Activated CD8-positive, alpha-beta memory T cell treated with anti-CD3 and anti-CD28 coated beads, Interleukin-2, amount 50 U/mL, for 24 hours (primary cell): ENCODE measurements at regions not wholly inside any gene's neighbourhood (a gene's known extent, or its start where the extent isn't known, plus 50 kb on each side); places are given as distances from the start of the nearest gene placed in this dataset.
"Not testable (repeated sequence)": the region's sequence is repeated elsewhere in the genome, so short reads cannot be mapped to it uniquely, and the experiment has no call there.

Experiments
- DNase-seq: peaks from one replicate; pipeline ENCODE4 v3.0.0-alpha.2; 2020; ENCODE audit errors: extremely low read depth

DNA sequence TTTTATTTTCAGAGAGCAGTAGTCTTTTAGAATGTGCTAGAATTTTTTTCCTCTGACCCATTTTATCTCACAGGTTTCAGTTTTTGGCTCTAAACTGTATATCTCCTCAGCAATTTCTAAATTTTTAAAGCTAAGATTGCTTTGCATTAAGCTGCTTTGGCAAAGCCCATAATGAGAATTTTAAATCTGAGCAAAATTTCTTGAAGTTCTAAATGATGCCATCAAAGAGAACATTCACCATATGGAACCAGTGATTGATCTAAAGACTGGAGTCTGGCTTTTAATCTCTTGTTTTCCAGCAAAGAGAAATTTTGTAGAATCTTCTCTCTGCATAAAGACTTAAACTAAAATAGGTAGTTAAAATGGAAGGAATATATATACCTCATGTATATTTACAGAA is 313.6 kb downstream of the TBC1D32 start:
- no peak for DNase-seq

DNA sequence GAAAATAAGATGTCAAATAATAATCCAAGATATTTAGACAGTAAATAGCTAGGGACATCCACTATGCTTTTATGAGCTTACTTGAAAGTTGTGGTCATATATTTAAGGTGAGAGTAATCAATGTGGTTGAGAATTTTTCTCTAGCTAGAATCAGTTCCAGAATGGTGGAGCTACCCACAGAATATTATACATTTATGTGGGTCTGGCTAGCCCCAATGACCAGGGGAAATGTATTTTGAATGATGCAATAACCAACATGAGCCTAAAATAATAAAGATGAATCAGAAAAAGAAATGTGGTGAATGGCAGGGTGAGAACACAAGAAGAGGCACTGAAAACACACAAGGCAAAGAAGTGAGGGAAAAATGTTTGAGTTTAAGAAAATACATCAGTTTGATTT is 325.7 kb downstream of the TBC1D32 start:
- DNase-seq = no peak

DNA sequence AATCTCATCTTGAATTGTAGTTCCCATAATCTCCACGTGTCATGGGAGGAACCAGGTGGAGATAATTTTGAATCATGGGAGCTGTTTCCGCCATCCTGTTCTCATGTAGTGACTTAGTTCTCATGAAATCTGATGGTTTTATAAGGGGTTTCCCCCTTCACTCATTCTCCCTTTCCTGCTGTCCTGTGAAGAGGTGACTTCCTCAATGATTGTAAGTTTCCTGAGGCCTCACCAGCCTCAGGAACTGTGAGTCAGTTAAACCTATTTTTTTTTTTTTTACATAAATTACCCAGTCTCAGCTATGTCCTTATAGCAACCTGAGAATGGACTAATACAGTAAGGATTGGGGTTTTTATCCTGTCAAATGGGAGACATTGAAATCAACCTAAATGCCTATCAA is 328.3 kb downstream of the TBC1D32 start:
- no peak for DNase-seq

DNA sequence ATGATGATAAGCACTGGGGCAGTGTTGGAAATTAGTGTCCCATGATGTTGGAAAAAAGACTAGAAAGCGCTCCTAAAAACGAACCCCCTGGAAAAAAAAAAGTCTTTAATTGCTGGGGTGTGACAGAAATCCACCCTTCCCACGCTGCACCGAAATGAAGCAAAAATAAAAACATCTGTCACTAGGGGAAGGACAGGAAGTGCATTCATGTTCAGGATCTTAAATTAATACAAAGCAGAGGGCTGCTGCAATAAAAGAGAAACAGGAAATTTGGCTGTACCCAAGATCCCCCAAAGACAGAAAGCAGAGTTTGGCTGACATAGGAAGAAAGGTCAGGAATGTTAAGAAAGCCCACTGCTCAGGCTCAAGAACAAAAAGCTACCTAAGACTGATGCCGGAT is 333.9 kb downstream of the TBC1D32 start:
- no peak for DNase-seq

DNA sequence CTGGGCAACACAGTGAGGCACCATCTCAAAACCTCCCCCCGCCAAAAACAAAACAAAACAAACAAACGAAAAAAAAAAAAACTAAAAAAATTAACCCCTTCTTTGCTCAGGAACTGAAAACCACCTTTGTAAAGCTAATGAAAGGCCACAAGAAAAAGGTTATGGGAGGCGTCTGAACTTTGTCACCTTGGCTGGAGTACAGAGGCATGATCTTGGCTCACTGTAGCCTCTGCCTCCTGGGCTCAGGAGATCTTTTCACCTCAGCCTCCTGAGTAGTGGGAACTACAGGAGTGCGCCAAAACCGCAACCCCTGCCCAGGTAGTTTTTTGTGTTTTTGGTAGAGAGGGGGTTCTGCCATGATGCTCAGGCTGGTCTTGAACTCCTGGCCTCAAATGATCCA is 337.9 kb downstream of the TBC1D32 start:
- no peak for DNase-seq

DNA sequence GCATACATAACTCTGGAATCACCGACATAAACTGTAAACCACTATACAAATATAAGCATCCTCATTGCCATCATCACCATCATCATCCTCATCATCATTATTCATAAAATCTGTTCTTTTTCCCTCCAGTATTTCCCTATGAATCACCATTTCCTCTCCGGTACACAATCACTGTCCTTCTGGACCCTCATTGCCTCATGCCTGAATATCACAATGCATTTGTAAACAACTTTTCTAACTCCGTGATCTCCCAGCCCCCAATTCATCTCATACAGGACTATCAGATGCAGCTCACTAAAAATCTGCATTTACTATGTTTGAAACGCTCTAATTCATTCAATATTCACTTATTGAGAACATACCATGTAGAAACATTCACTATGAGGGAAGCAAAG is 339.7 kb downstream of the TBC1D32 start:
- DNase-seq = no peak

DNA sequence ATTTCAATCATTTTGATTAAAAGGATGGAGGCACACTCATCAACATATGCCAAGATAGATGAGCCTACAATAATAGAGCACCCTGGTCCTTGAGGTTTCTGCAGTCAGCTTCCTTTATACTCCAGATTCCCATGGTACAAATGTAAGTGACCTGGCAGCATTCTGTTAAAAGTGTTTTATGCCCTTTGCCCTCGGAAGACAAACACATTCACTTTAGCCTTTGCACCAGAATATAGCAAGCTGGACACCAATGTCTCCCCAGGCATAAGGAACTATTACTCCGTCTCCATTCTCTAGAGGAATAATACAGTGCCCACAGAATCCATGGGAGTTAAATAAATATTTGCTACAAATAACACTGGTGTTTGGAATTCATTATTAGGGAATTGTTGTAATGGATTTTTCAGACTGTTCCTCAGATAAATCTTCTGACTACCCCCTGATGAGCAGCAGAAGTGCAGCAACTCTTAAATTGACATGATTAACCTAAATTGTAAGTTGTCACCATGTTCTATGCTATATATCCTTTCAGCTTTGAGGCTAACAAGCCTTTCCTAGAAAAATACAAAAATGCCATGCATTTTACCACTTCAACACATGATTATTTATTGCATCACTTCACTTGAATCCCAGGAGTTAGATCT is 340.2 kb downstream of the TBC1D32 start:
- DNase-seq = no peak

DNA sequence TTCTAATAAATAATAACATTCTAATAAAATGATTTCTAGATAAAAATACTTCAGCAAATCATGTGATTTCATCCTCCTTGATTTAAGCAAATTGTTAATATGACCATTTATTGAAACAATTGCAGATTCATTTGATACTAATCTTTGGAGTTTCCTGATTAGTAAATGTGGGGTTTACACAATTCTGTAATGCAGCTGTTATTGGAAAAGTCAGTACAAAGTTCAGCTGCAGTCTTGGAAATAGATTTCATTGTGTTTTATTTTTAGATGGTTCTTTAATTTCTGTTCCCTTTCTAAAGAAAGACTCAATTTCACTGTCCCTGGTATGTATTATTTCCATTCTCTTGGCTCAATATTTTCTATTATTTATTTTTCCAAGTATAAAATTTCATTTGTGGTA is 342.0 kb downstream of the TBC1D32 start:
- no peak for DNase-seq

DNA sequence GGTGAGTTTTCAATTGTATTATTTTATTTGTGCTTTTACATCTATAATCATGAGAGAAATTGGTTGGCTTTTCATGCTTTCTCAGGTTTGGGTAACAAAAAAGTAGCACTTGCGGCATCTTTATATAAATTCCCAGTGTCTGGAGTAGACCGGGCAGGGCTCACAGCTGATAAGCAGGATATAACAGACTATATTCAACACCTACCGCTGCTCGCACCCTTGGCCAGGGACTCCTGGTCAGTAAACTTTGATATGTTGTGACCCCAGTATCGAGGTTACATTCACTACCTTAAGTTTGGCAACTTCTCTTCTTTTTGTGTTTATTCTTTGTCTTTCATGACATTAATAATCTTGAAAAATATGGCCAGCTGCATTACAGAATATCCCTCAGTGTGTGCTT is 343.4 kb downstream of the TBC1D32 start:
- DNase-seq = no peak

DNA sequence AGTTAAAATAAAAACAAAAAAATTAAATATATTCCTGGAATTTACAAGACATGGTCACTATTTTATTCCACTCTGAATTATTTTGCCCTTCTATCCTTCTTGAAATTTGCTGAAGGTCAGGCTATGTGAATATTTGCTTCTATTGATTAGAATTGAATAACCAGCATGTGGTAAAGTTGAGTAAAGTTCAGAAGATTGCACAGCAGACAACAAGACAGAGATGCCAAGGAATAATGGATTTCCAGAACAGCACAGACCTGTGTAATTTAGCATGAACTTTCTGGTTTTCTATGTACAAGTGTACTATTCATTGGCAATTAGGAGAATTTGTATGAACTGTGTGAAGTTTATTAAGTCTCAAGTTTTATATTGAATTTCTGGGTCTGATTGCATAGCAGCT is 352.4 kb downstream of the TBC1D32 start:
- DNase-seq = no peak

DNA sequence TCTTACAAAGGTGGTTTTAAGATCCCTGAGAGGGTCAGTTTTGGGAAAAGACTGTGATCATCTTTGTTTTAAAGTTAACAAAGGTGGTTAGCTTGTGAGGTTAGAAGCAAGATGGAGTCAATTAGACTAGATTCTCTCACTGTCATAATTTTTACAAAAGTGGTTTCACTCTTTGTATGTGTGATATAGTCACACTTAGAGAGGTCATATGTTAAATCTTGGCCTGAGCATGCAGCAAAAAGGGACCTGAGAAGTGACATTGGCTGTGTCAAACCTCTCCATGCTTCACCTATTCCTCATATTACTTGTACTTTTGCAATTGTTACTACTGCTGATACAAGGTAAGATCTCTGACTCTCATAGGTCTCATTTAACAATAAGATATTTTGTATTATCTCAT is 368.0 kb downstream of the TBC1D32 start:
- no peak for DNase-seq

DNA sequence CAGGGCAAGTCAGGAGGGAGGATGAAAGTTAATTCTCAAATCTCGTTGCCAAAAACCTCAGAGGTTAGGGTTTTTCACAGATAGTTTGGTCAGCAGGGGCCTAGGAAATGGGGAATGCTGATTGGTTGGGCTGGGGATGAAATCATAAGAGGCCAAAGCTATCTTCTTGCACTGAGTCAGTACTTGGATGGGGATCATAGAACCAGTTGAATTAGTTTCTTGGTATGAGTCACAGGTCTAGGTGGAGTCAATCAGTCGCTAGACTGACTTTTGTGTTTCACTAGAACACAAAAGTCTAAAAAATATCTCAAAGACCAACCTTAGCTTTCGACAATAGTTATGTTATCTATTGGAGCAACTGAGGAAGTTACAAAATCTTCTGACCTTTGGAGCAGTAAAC is 368.5 kb downstream of the TBC1D32 start:
- DNase-seq = no peak

DNA sequence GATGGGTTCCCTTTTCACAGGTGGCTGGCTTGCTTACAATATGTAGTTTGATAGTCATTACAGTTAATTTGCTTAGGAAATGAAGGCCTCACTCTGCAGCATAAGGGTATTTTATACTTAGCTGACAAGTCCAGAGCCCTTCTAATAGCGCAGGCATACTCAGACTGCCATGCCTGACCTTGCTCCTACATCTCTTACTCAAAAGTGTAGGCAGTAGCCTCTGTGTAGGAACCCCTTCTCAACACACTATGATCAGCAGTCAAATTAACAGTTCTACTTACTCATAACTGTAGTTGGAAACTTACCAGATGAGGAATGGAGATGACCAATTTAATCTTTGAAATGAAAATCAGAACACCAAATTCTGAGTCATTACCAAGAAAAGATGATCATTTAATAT is 373.5 kb downstream of the TBC1D32 start:
- DNase-seq = no peak

DNA sequence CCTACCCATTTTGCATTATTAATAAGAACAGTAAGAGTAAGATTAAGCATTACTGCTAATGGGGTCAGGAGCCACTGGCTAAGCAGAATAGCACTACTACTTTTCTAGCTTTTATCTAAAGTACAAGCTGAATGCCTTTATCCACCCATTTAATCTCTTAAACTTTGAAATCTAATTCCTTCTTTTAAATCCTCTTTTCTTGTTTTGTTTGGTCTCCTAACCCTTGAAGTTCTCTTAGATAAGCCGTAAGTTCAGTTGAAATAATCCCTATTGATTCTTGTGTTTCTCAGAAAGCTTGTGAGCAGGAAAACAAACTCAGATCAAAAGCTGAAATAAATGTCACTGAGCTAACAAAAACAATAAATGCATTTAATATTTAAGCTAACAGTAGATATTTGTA is 380.2 kb downstream of the TBC1D32 start:
- no peak for DNase-seq

DNA sequence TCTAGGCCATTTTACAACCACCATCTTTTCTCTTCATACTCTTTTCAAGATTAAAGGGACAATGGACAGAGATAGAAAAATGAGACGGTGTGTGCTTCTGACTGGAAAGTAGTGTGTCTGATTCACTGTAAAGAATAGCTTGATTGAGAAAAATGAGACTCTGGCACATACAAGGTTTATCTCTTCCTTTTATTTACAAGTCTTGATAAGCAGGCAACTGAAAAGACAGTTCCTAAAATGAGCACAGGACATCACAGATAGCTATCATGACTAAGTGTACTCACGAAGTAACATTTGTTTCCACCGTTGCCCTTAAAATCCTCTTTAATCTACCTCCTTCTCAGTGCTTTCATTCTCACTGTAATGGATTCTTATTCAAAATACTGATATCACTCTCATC is 383.0 kb downstream of the TBC1D32 start:
- DNase-seq = no peak

DNA sequence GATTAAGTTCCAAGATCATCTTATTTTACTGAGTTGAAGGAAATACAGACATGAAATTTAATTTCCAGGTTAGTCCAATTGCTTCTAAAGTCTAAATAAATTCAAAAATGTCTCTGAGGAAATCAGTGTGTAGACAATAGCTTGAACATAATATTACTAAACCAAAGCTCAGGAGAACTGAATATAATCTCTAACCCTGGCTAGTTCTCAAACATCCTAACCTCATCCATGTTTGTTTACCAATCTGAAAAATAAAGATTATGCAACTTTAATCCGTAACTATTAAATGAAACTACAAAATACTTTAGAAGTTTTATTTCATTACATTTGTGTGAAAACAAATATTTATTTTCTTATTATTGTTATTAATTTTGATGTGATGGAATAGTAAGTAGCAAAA is 387.2 kb downstream of the TBC1D32 start:
- no peak for DNase-seq

DNA sequence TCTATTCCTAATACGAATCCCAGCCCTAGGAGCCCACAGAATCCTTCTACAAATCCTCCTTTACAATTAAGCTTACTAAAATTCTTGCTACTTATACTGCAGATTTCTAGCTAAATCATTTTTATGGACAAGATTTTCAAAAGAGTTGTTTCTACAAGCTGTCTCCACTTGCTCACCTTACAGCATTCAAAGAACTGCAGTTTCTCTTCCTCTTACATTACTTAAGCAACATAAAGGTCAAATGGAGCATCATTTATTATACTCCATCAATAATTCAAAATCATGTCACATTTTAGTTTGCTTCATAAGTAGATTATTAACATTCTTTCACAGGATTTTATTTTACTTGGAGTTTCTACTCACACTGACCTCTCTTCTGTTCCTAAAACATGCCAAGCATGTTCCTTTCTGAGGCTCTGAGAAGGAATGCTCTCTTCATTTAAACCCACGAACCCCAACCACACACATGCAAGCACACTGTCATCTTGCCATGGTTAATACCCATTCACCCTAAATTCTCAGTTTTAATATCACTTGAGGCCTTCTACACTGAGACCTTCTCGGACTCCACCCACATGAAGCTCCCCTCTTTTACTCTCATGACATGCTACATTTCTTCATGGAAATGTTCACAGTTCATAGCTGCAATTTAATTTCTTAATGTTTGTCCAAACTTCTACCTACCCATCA is 388.2 kb downstream of the TBC1D32 start:
- no peak for DNase-seq

DNA sequence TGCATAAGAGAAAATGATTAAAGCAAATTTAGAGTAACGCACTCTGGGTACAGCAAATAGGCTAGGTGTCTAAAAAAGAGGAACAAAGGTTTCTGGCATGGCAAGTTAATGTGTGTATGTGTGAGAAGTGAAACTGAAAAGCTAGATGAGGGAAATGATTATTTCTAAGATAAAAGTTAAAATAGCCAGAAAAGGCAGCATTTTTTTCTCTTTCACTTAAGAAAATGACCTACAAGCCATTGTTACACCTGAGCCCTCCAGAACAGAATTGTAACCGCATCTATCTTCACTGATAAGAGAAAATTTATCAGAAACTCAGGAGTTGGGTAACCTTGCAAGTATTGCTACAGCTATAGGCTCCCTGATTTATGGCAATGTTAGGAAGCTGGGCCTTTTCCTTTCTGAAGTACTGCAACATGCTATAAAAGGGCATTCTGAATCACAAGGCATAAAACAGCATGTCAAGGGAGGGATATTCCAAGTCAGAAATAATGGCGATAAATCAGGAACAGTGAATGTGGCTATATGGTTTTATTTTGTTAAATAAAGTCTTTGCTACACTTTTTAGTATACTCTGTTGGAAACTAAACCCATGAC is 395.3 kb downstream of the TBC1D32 start:
- no peak for DNase-seq

DNA sequence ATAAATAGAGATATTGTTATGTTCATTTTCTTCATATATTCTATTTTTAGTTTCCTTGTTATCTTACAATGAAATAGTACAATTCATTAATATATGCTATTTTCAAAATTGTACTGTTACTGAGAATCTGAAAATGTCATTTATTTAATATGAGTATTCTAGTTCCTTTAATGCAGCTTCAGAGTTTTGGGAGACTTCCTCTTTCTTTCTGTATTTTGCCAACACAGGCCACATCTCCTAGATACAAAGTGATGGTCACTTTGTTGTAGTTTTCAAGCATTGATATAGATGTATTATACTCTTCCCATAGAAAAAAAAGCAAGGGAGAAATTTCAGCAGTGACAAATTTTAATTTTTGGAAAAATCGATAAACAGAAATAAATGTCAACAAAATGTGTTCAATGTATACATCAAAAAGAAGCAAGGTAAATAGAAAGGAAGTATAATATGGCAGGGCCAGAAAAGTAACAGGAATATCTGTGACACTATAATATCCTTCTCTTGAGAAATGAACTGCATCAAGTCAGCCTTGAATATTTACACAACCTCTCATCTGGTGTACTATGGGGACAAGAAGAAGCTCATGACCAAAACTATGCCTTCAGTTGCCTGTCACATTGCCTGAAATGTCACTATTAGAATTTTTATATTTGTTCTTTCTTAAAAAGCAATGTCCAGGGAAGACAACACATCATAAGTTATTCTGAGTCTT is 396.0 kb downstream of the TBC1D32 start:
- no peak for DNase-seq

DNA sequence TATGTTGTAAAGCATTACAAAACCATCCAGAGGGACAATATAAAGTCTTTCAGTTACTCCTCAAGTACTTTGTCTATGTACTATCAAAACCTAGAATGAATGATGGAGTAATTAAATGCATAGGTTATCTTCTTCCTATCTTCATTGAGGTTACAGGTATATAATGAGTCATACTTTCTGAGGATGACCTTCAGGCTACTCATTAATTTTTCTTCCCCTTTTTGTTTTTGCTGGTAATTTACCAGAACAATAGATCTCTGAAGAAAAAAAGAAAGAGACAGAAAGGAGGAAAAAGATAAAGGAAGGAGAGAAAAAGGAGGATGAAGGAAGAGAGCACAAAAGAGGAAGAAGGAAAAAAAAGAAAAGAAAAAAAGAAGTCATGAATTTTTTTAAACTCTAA is 398.4 kb downstream of the TBC1D32 start:
- no peak for DNase-seq

DNA sequence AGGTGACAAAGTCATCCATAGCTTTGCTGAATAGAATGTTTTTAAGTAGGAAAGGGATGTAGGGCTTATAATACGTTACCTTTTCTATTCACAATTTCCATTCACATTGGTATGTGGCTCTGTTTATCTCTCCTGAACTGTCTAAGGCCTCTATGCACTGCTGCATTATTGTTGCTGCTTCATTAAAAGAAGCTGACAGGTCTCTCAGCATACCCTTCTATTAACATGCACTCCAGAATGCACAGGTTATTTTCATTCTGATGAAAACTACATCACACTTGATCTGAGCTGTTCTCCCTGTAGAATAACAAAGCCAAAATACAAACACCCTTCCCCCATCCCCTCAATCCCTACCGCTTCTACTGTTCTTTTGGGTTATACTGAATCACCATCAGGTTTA is 399.3 kb downstream of the TBC1D32 start:
- DNase-seq = no peak

DNA sequence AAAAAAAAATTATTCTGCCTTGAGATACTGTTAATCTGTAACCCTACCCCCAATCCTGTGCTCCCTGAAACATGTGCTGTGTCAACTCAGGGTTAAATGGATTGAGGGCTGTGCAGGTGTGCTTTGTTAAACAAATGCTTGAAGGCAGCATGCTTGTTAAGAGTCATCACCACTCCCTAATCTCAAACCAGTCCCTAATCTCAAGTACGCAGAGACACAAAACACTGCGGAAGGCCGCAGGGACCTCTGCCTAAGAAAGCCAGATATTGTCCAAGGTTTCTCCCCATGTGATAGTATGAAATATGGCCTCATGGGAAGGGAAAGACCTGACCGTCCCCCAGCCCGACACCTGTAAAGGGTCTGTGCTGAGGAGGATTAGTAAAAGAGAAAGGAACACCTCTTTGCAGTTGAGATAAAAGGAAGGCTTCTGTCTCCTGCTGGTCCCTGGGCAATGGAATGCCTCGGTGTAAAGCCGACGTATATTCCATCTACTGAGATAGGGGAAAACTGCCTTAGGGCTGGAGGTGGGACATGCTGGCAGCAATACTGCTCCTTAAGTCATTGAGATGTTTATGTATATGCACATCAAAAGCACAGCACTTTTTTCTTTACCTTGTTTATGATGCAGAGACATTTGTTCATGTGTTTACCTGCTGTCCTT is 402.6 kb downstream of the TBC1D32 start:
- DNase-seq = not testable (repeated sequence)
